Memory B cell (primary cell): ENCODE measurements at regions not wholly inside any gene's neighbourhood (a gene's known extent, or its start where the extent isn't known, plus 50 kb on each side); places are given as distances from the start of the nearest gene placed in this dataset.

Source experiments
- ATAC-seq: fragments of 150-1000 bp; cut with Tn5 transposase; 2 replicates; pipeline ENCODE4 v1.10.0; 2021; ENCODE audit warnings: low read depth, mild to moderate bottlenecking, moderate library complexity
- DNase-seq, 2 donors: peaks; one replicate each; pipeline ENCODE4 v3.0.0; 2022; ENCODE audit warnings: low spot score in 2 of 2
- H3K27ac Mint-ChIP-seq: one replicate; pipeline ENCODE4 v1.8.0; 2022; ENCODE audit warnings: mild to moderate bottlenecking, moderate library complexity, mixed read lengths
- H3K27me3 Mint-ChIP-seq: one replicate; pipeline ENCODE4 v1.8.0; 2022; ENCODE audit warnings: mixed read lengths
- H3K36me3 Mint-ChIP-seq: one replicate; pipeline ENCODE4 v1.8.0; 2022; ENCODE audit warnings: mild to moderate bottlenecking, mixed read lengths
- H3K4me1 Mint-ChIP-seq: one replicate; pipeline ENCODE4 v1.8.0; 2022; ENCODE audit warnings: mixed read lengths
- H3K4me3 Mint-ChIP-seq: one replicate; pipeline ENCODE4 v1.8.0; 2022; ENCODE audit warnings: mild to moderate bottlenecking, moderate library complexity, mixed read lengths
- H3K9me3 Mint-ChIP-seq: one replicate; pipeline ENCODE4 v1.8.0; 2022; ENCODE audit warnings: mixed read lengths

- Mint-ChIP-seq H3K9me3 (peaks cover 7% of the 10 kb centered on the region), H3K4me3 (no peak overlapping the region), H3K27me3 (no peaks in the 10 kb centered on the region), H3K4me1 (no peaks in the 10 kb centered on the region), H3K27ac (no peak overlapping the region), H3K36me3 (no peaks in the 10 kb centered on the region)
- DNase-seq: no peak
- ATAC-seq: no peak
These were observed 1001.1 kb upstream of the NR2F2 start for GRCh38 chr15:95329362-95329761.

- H3K36me3 Mint-ChIP-seq: no peaks in the 10 kb centered on the region
- ATAC-seq: no peak
- no peak overlapping the region for H3K4me3 Mint-ChIP-seq
- H3K9me3 Mint-ChIP-seq: peaks cover 2% of the 10 kb centered on the region
- no peak overlapping the region for H3K27ac Mint-ChIP-seq
- DNase-seq: no peak
- no peaks in the 10 kb centered on the region for H3K27me3 Mint-ChIP-seq
- H3K4me1 Mint-ChIP-seq: no peaks in the 10 kb centered on the region
These were observed 988.8 kb upstream of the NR2F2 start for GRCh38 chr15:95341686-95342085.

- ATAC-seq: no peak
- no peak for DNase-seq
- no peak overlapping the region for H3K27ac Mint-ChIP-seq
- H3K27me3 Mint-ChIP-seq: no peaks in the 10 kb centered on the region
- H3K36me3 Mint-ChIP-seq: no peaks in the 10 kb centered on the region
- H3K4me1 Mint-ChIP-seq: no peaks in the 10 kb centered on the region
- no peak overlapping the region for H3K4me3 Mint-ChIP-seq
- H3K9me3 Mint-ChIP-seq: peaks cover under 1% of the 10 kb centered on the region
These were observed 984.6 kb upstream of the NR2F2 start for GRCh38 chr15:95345867-95346266.

GRCh38 chr15:95346721-95347475 lies 983.6 kb upstream of the NR2F2 start:
- H3K9me3 Mint-ChIP-seq: no peaks in the 10 kb centered on the region
- no peak for DNase-seq
- H3K36me3 Mint-ChIP-seq: no peaks in the 10 kb centered on the region
- no peak overlapping the region for H3K4me3 Mint-ChIP-seq
- no peaks in the 10 kb centered on the region for H3K27me3 Mint-ChIP-seq
- no peak for ATAC-seq
- no peaks in the 10 kb centered on the region for H3K4me1 Mint-ChIP-seq
- H3K27ac Mint-ChIP-seq: no peak overlapping the region

GRCh38 chr15:95347837-95348236 lies 982.7 kb upstream of the NR2F2 start:
- no peak for DNase-seq
- no peaks in the 10 kb centered on the region for H3K36me3 Mint-ChIP-seq
- ATAC-seq: no peak
- H3K9me3 Mint-ChIP-seq: no peaks in the 10 kb centered on the region
- no peak overlapping the region for H3K4me3 Mint-ChIP-seq
- no peaks in the 10 kb centered on the region for H3K4me1 Mint-ChIP-seq
- no peak overlapping the region for H3K27ac Mint-ChIP-seq
- H3K27me3 Mint-ChIP-seq: no peaks in the 10 kb centered on the region

DNA sequence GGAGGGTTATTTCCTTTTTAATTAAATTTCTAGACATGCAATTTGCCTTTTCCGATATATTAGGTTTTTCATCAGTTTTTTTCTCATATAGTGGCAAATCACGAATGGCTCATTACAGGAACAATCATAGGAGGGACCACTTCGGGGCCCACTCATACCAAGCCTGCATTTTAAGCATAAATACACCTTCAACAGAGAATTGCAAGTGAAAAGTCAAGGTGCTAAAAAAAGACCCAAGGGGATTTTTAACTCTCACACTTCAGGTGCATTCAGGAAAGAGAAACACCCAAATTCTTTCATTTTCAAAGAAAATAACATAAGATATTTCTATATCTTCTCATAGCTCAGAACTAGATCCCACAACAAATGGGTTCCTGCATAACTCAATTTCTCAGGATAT lies 979.6 kb upstream of the NR2F2 start:
- no peak for ATAC-seq
- DNase-seq: no peak
- H3K27me3 Mint-ChIP-seq: no peaks in the 10 kb centered on the region
- H3K4me3 Mint-ChIP-seq: no peak overlapping the region
- no peaks in the 10 kb centered on the region for H3K4me1 Mint-ChIP-seq
- H3K27ac Mint-ChIP-seq: no peak overlapping the region
- no peaks in the 10 kb centered on the region for H3K36me3 Mint-ChIP-seq
- H3K9me3 Mint-ChIP-seq: no peaks in the 10 kb centered on the region

- Mint-ChIP-seq H3K4me3 (no peak overlapping the region), H3K9me3 (peaks cover 1% of the 10 kb centered on the region), H3K27ac (no peak overlapping the region), H3K4me1 (no peaks in the 10 kb centered on the region), H3K27me3 (no peaks in the 10 kb centered on the region), H3K36me3 (no peaks in the 10 kb centered on the region)
- DNase-seq: no peak
- no peak for ATAC-seq
These were observed 977.8 kb upstream of the NR2F2 start for GRCh38 chr15:95352631-95353187.

- Mint-ChIP-seq H3K9me3 (peaks cover 1% of the 10 kb centered on the region), H3K27me3 (no peaks in the 10 kb centered on the region), H3K27ac (no peak overlapping the region), H3K4me3 (no peak overlapping the region), H3K4me1 (no peaks in the 10 kb centered on the region), H3K36me3 (no peaks in the 10 kb centered on the region)
- DNase-seq (no peak), ATAC-seq (no peak)
These were observed 977.0 kb upstream of the NR2F2 start for GRCh38 chr15:95353512-95353911.

GRCh38 chr15:95359966-95360365 lies 970.5 kb upstream of the NR2F2 start:
- ATAC-seq (no peak), DNase-seq (no peak)
- H3K36me3 Mint-ChIP-seq: no peaks in the 10 kb centered on the region
- no peak overlapping the region for H3K27ac Mint-ChIP-seq
- H3K4me3 Mint-ChIP-seq: no peak overlapping the region
- no peaks in the 10 kb centered on the region for H3K27me3 Mint-ChIP-seq
- H3K4me1 Mint-ChIP-seq: no peaks in the 10 kb centered on the region
- peaks cover 7% of the 10 kb centered on the region for H3K9me3 Mint-ChIP-seq

GRCh38 chr15:95362306-95362705 lies 968.2 kb upstream of the NR2F2 start:
- H3K27me3 Mint-ChIP-seq: no peaks in the 10 kb centered on the region
- no peaks in the 10 kb centered on the region for H3K4me1 Mint-ChIP-seq
- H3K27ac Mint-ChIP-seq: no peak overlapping the region
- H3K36me3 Mint-ChIP-seq: no peaks in the 10 kb centered on the region
- ATAC-seq (no peak), DNase-seq (no peak)
- peaks cover 8% of the 10 kb centered on the region for H3K9me3 Mint-ChIP-seq
- H3K4me3 Mint-ChIP-seq: no peak overlapping the region

DNA sequence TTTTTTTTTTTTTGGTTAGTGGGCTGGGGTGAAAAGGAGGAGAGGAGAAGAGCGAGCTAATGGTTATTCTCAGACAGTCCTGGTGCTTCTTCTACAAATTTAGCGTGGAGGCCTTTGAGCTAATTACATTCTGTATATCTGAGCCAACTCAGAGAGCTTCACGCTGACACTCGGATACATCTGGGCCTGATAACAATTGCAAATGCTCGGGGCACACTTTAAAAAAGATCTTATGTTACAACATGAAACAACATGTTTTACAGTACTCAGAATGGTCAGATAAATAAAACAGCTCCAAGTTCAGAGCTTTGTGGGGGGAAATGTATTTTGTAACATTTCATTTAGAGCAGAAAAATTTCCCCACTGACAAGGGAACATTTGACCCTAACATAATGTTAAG lies 966.9 kb upstream of the NR2F2 start:
- H3K27ac Mint-ChIP-seq: no peak overlapping the region
- DNase-seq (no peak), ATAC-seq (no peak)
- H3K9me3 Mint-ChIP-seq: peaks cover 7% of the 10 kb centered on the region
- H3K4me1 Mint-ChIP-seq: no peaks in the 10 kb centered on the region
- no peaks in the 10 kb centered on the region for H3K36me3 Mint-ChIP-seq
- H3K4me3 Mint-ChIP-seq: no peak overlapping the region
- no peaks in the 10 kb centered on the region for H3K27me3 Mint-ChIP-seq

DNA sequence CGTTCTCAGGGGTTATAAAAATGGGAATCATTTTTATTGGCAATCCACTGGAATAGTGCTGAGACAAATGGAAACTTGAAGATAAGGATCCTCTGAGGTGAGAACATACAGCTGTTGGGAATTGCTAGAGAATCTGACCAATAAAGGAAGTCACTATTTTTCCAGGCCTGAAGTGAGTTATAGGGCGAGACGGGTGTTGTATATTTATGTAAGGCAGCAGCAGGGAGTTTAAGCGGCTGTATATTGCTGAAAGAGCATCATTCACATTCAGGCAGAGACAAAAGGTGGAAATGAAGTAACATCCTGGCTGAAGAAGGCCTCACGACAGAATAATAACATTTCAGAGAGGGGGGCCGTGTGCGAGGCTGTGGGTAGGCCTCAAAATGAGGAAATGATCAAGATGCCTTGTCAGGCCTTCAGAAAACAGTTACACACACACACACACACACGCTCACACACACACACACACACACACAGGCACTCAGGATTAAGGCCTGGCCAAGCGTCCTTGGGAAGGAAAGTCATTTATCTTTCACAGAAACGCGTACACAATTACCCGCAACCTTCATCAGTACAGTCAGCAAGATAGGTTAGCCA lies 964.9 kb upstream of the NR2F2 start:
- H3K4me1 Mint-ChIP-seq: no peaks in the 10 kb centered on the region
- no peak overlapping the region for H3K4me3 Mint-ChIP-seq
- ATAC-seq (no peak), DNase-seq (no peak)
- peaks cover 7% of the 10 kb centered on the region for H3K9me3 Mint-ChIP-seq
- no peaks in the 10 kb centered on the region for H3K36me3 Mint-ChIP-seq
- no peaks in the 10 kb centered on the region for H3K27me3 Mint-ChIP-seq
- H3K27ac Mint-ChIP-seq: no peak overlapping the region

GRCh38 chr15:95368191-95368590 lies 962.3 kb upstream of the NR2F2 start:
- H3K27ac Mint-ChIP-seq: no peak overlapping the region
- no peaks in the 10 kb centered on the region for H3K4me1 Mint-ChIP-seq
- no peaks in the 10 kb centered on the region for H3K36me3 Mint-ChIP-seq
- DNase-seq: no peak
- ATAC-seq: no peak
- peaks cover 4% of the 10 kb centered on the region for H3K9me3 Mint-ChIP-seq
- H3K4me3 Mint-ChIP-seq: no peak overlapping the region
- no peaks in the 10 kb centered on the region for H3K27me3 Mint-ChIP-seq

- DNase-seq (no peak), ATAC-seq (no peak)
- H3K4me3 Mint-ChIP-seq: no peak overlapping the region
- H3K4me1 Mint-ChIP-seq: no peaks in the 10 kb centered on the region
- no peaks in the 10 kb centered on the region for H3K27me3 Mint-ChIP-seq
- H3K27ac Mint-ChIP-seq: no peak overlapping the region
- peaks cover 4% of the 10 kb centered on the region for H3K9me3 Mint-ChIP-seq
- no peaks in the 10 kb centered on the region for H3K36me3 Mint-ChIP-seq
These were observed 961.5 kb upstream of the NR2F2 start for GRCh38 chr15:95368755-95369601.
